ENCODE measurements at regions not wholly inside any gene's neighbourhood (a gene's known extent, or its start where the extent isn't known, plus 50 kb on each side); places are given as distances from the start of the nearest gene placed in this dataset.

DNA sequence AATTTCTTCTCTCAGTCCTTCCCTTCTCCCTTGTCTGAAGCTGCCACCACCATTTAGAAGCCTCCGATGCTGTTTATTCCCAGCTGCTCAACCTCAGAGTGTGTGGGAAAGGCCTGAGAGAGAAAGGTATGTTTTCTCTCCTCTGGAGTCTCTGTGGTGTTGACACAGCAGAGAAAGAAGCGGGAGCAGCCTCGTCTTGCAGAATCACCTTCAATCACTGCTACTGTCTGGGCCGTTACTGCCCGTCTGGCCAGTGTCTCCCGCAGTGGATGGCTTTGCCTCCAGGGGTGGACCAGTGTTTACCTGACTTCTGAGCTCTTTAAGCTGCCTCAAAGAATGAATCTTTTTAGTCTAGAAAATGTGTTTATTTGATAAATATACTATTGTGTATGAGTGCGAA, 148.9 kb upstream of the FAM47C start:
- Histone ChIP-seq H3K36me3 (ENCODE audit: insufficient read depth, low read length) (no peaks in the 10 kb centered on the region), H3K4me2 (ENCODE audit: low read length) (no peak overlapping the region), H3F3A (ENCODE audit: insufficient read depth, low read length, poor library complexity, severe bottlenecking) (no peaks in the 10 kb centered on the region), H2AFZ (ENCODE audit: low read depth, low read length) (no peak overlapping the region), H3K27ac (ENCODE audit: low read length) (no peak overlapping the region), H3K9me3 (ENCODE audit: low read length) (no peaks in the 10 kb centered on the region), H3K4me3 (ENCODE audit: low read length) (no peak overlapping the region), H3K27me3 (ENCODE audit: insufficient read depth, low read depth, low read length) (no peaks in the 10 kb centered on the region), H4K20me1 (ENCODE audit: insufficient read depth) (no peaks in the 10 kb centered on the region), H3K9me2 (ENCODE audit: insufficient read depth, low read length) (no peaks in the 10 kb centered on the region), H3K79me2 (replicated peaks; ENCODE audit: insufficient read depth, low read length) (no peaks in the 10 kb centered on the region), H3K9ac (ENCODE audit: low read length) (no peak overlapping the region)
- TF ChIP-seq, protein P1, sequence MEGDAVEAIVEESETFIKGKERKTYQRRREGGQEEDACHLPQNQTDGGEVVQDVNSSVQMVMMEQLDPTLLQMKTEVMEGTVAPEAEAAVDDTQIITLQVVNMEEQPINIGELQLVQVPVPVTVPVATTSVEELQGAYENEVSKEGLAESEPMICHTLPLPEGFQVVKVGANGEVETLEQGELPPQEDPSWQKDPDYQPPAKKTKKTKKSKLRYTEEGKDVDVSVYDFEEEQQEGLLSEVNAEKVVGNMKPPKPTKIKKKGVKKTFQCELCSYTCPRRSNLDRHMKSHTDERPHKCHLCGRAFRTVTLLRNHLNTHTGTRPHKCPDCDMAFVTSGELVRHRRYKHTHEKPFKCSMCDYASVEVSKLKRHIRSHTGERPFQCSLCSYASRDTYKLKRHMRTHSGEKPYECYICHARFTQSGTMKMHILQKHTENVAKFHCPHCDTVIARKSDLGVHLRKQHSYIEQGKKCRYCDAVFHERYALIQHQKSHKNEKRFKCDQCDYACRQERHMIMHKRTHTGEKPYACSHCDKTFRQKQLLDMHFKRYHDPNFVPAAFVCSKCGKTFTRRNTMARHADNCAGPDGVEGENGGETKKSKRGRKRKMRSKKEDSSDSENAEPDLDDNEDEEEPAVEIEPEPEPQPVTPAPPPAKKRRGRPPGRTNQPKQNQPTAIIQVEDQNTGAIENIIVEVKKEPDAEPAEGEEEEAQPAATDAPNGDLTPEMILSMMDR (IDR thresholded peaks at IDR 0.05; ENCODE audit: poor library complexity, severe bottlenecking): no peak
- no peak for TF ChIP-seq RAD21 (conservative IDR thresholded peaks at IDR 0.05)
- TF ChIP-seq SMC3 (conservative IDR thresholded peaks at IDR 0.05; ENCODE audit: poor library complexity): no peak
- no peak for TF ChIP-seq POLR2AphosphoS5 (IDR thresholded peaks at IDR 0.05)
- no peak for TF ChIP-seq TAF1 (IDR thresholded peaks at IDR 0.05; ENCODE audit: low read depth)
- TF ChIP-seq, protein P2, sequence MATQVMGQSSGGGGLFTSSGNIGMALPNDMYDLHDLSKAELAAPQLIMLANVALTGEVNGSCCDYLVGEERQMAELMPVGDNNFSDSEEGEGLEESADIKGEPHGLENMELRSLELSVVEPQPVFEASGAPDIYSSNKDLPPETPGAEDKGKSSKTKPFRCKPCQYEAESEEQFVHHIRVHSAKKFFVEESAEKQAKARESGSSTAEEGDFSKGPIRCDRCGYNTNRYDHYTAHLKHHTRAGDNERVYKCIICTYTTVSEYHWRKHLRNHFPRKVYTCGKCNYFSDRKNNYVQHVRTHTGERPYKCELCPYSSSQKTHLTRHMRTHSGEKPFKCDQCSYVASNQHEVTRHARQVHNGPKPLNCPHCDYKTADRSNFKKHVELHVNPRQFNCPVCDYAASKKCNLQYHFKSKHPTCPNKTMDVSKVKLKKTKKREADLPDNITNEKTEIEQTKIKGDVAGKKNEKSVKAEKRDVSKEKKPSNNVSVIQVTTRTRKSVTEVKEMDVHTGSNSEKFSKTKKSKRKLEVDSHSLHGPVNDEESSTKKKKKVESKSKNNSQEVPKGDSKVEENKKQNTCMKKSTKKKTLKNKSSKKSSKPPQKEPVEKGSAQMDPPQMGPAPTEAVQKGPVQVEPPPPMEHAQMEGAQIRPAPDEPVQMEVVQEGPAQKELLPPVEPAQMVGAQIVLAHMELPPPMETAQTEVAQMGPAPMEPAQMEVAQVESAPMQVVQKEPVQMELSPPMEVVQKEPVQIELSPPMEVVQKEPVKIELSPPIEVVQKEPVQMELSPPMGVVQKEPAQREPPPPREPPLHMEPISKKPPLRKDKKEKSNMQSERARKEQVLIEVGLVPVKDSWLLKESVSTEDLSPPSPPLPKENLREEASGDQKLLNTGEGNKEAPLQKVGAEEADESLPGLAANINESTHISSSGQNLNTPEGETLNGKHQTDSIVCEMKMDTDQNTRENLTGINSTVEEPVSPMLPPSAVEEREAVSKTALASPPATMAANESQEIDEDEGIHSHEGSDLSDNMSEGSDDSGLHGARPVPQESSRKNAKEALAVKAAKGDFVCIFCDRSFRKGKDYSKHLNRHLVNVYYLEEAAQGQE (IDR thresholded peaks at IDR 0.05; ENCODE audit: borderline replicate concordance): no peak
- no peak for TF ChIP-seq MXI1 (conservative IDR thresholded peaks at IDR 0.05; ENCODE audit: poor library complexity, severe bottlenecking)
- no peak for TF ChIP-seq EP300 (conservative IDR thresholded peaks at IDR 0.05; ENCODE audit: poor library complexity, severe bottlenecking)
- TF ChIP-seq EZH2 (IDR thresholded peaks at IDR 0.05; ENCODE audit: borderline replicate concordance, insufficient read depth, low read length, poor library complexity, severe bottlenecking): no peak

DNA sequence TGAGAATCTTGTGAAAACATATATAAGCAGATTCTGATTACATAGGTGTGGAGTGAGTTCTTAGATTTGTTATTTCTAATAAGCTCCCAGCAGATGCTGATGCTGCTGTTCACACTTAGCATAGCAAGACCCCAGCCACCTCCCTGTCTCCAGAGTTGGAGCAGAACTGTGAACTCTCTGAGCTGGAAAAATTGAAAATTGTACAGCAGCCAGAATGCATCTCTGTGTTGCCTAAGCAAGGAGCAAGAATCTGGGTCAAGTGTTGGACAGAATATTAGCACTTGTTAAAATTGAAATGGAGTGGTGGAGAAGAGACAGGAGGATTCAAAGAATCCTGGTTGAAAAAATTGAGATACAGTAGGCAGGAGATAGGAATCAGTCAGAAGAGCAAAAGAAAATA, 146.6 kb upstream of the FAM47C start:
- Histone ChIP-seq H3K27me3 (ENCODE audit: insufficient read depth, low read depth, low read length) (no peaks in the 10 kb centered on the region), H4K20me1 (ENCODE audit: insufficient read depth) (no peaks in the 10 kb centered on the region), H3K27ac (ENCODE audit: low read length) (no peak overlapping the region), H3K4me2 (ENCODE audit: low read length) (no peak overlapping the region), H3K36me3 (ENCODE audit: insufficient read depth, low read length) (no peaks in the 10 kb centered on the region), H3K9me2 (ENCODE audit: insufficient read depth, low read length) (no peaks in the 10 kb centered on the region), H2AFZ (ENCODE audit: low read depth, low read length) (no peak overlapping the region), H3K9ac (ENCODE audit: low read length) (no peak overlapping the region), H3K4me3 (ENCODE audit: low read length) (no peak overlapping the region), H3F3A (ENCODE audit: insufficient read depth, low read length, poor library complexity, severe bottlenecking) (no peaks in the 10 kb centered on the region), H3K9me3 (ENCODE audit: low read length) (no peaks in the 10 kb centered on the region), H3K79me2 (replicated peaks; ENCODE audit: insufficient read depth, low read length) (no peaks in the 10 kb centered on the region)
- TF ChIP-seq, protein P1 (IDR thresholded peaks at IDR 0.05; ENCODE audit: poor library complexity, severe bottlenecking): no peak
- TF ChIP-seq EP300 (conservative IDR thresholded peaks at IDR 0.05; ENCODE audit: poor library complexity, severe bottlenecking) (no peak), EZH2 (IDR thresholded peaks at IDR 0.05; ENCODE audit: borderline replicate concordance, insufficient read depth, low read length, poor library complexity, severe bottlenecking) (no peak), RAD21 (conservative IDR thresholded peaks at IDR 0.05) (no peak), POLR2AphosphoS5 (IDR thresholded peaks at IDR 0.05) (no peak), SMC3 (conservative IDR thresholded peaks at IDR 0.05; ENCODE audit: poor library complexity) (no peak), MXI1 (conservative IDR thresholded peaks at IDR 0.05; ENCODE audit: poor library complexity, severe bottlenecking) (no peak), TAF1 (IDR thresholded peaks at IDR 0.05; ENCODE audit: low read depth) (no peak)
- TF ChIP-seq, protein P2 (IDR thresholded peaks at IDR 0.05; ENCODE audit: borderline replicate concordance): no peak
